Endothelial cell (in vitro differentiated cells): ENCODE measurements at regions not wholly inside any gene's neighbourhood (a gene's known extent, or its start where the extent isn't known, plus 50 kb on each side); places are given as distances from the start of the nearest gene placed in this dataset.

Source experiments
- DNase-seq: peaks from one replicate; pipeline ENCODE4 v3.0.0; 2021; ENCODE audit warnings: low spot score
- H3K27ac Mint-ChIP-seq: one replicate; pipeline ENCODE4 v1.8.0; 2021; ENCODE audit warnings: mixed read lengths, inconsistent platforms; ENCODE audit not compliant: unreplicated experiment
- H3K27me3 Mint-ChIP-seq: one replicate; pipeline ENCODE4 v1.8.0; 2021; ENCODE audit warnings: mild to moderate bottlenecking, moderate library complexity, mixed read lengths, inconsistent platforms; ENCODE audit not compliant: unreplicated experiment
- H3K36me3 Mint-ChIP-seq: one replicate; pipeline ENCODE4 v1.8.0; 2021; ENCODE audit warnings: mild to moderate bottlenecking, low read depth, mixed read lengths, inconsistent platforms; ENCODE audit not compliant: unreplicated experiment
- H3K4me1 Mint-ChIP-seq: one replicate; pipeline ENCODE4 v1.8.0; 2021; ENCODE audit warnings: mild to moderate bottlenecking, mixed read lengths, inconsistent platforms; ENCODE audit not compliant: unreplicated experiment
- H3K4me3 Mint-ChIP-seq: one replicate; pipeline ENCODE4 v1.8.0; 2021; ENCODE audit warnings: mild to moderate bottlenecking, mixed read lengths, inconsistent platforms; ENCODE audit not compliant: unreplicated experiment
- H3K9me3 Mint-ChIP-seq: one replicate; pipeline ENCODE4 v1.8.0; 2021; ENCODE audit warnings: mixed read lengths, inconsistent platforms; ENCODE audit not compliant: unreplicated experiment
- CTCF ChIP-seq: fragments of 200-600 bp; sonication (generic); IDR thresholded peaks from one replicate; pipeline ENCODE4 v1.5.0; 2021; ENCODE audit warnings: antibody characterized with exemption; ENCODE audit not compliant: unreplicated experiment

GRCh38 chr5:126044111-126044668 is 379.0 kb upstream of the GRAMD2B start:
- no peak overlapping the region for H3K27ac Mint-ChIP-seq
- DNase-seq = no peak
- no peaks in the 10 kb centered on the region for H3K27me3 Mint-ChIP-seq
- H3K36me3 Mint-ChIP-seq = no peaks in the 10 kb centered on the region
- H3K4me3 Mint-ChIP-seq = no peak overlapping the region
- TF ChIP-seq CTCF = no peak
- no peaks in the 10 kb centered on the region for H3K4me1 Mint-ChIP-seq
- no peaks in the 10 kb centered on the region for H3K9me3 Mint-ChIP-seq

GRCh38 chr5:126044931-126045565 is 378.2 kb upstream of the GRAMD2B start:
- Mint-ChIP-seq H3K27me3 (no peaks in the 10 kb centered on the region), H3K27ac (no peak overlapping the region), H3K9me3 (no peaks in the 10 kb centered on the region), H3K4me1 (no peaks in the 10 kb centered on the region), H3K4me3 (no peak overlapping the region), H3K36me3 (no peaks in the 10 kb centered on the region)
- no peak for TF ChIP-seq CTCF
- no peak for DNase-seq

- no peaks in the 10 kb centered on the region for H3K4me1 Mint-ChIP-seq
- DNase-seq = no peak
- H3K4me3 Mint-ChIP-seq = no peak overlapping the region
- H3K9me3 Mint-ChIP-seq = no peaks in the 10 kb centered on the region
- no peak overlapping the region for H3K27ac Mint-ChIP-seq
- no peaks in the 10 kb centered on the region for H3K27me3 Mint-ChIP-seq
- no peaks in the 10 kb centered on the region for H3K36me3 Mint-ChIP-seq
- no peak for TF ChIP-seq CTCF
Observed at GRCh38 chr5:126046318-126046717, 376.9 kb upstream of the GRAMD2B start.

GRCh38 chr5:126046846-126047571 is 376.2 kb upstream of the GRAMD2B start:
- H3K9me3 Mint-ChIP-seq = no peaks in the 10 kb centered on the region
- no peaks in the 10 kb centered on the region for H3K27me3 Mint-ChIP-seq
- no peak for TF ChIP-seq CTCF
- H3K36me3 Mint-ChIP-seq = no peaks in the 10 kb centered on the region
- H3K27ac Mint-ChIP-seq = no peak overlapping the region
- no peak for DNase-seq
- H3K4me3 Mint-ChIP-seq = no peak overlapping the region
- no peaks in the 10 kb centered on the region for H3K4me1 Mint-ChIP-seq

GRCh38 chr5:126052120-126052519 is 371.1 kb upstream of the GRAMD2B start:
- Mint-ChIP-seq H3K27me3 (no peaks in the 10 kb centered on the region), H3K27ac (no peak overlapping the region), H3K4me3 (no peak overlapping the region), H3K9me3 (no peaks in the 10 kb centered on the region), H3K4me1 (no peaks in the 10 kb centered on the region), H3K36me3 (no peaks in the 10 kb centered on the region)
- no peak for TF ChIP-seq CTCF
- no peak for DNase-seq
